Neural progenitor cell (in vitro differentiated cells): ENCODE measurements at regions not wholly inside any gene's neighbourhood (a gene's known extent, or its start where the extent isn't known, plus 50 kb on each side); places are given as distances from the start of the nearest gene placed in this dataset.

Experiments used
- DNase-seq: peaks from one replicate; pipeline ENCODE4 v3.0.0-alpha.2; 2016; ENCODE audit warnings: low spot score
- H2AFZ ChIP-seq: fragments of 200-600 bp; sonication (generic); replicated peaks from 2 replicates; pipeline ENCODE4 v1.6.1; 2016; ENCODE audit warnings: antibody characterized with exemption
- H3F3A ChIP-seq: fragments of 200-600 bp; sonication (generic); 2 replicates; pipeline ENCODE4 v1.6.1; 2016; ENCODE audit warnings: antibody characterized with exemption, low read depth
- H3K27ac ChIP-seq: fragments of 200-600 bp; sonication (generic); 2 replicates; pipeline ENCODE4 v1.5.1; 2016; ENCODE audit warnings: mild to moderate bottlenecking
- H3K27me3 ChIP-seq: fragments of 200-600 bp; sonication (generic); 2 replicates; pipeline ENCODE4 v1.6.1; 2016; ENCODE audit warnings: mild to moderate bottlenecking, moderate library complexity
- H3K36me3 ChIP-seq: fragments of 200-600 bp; sonication (generic); 2 replicates; pipeline ENCODE4 v1.5.1; 2016
- H3K4me1 ChIP-seq: fragments of 200-600 bp; sonication (generic); 2 replicates; pipeline ENCODE4 v1.6.1; 2016; ENCODE audit warnings: mixed run types
- H3K4me2 ChIP-seq: fragments of 200-600 bp; sonication (generic); 2 replicates; pipeline ENCODE4 v1.6.1; 2016
- H3K4me3 ChIP-seq: fragments of 200-600 bp; sonication (generic); 2 replicates; pipeline ENCODE4 v1.5.1; 2016
- H3K79me2 ChIP-seq: fragments of 200-600 bp; sonication (generic); 2 replicates; pipeline ENCODE4 v1.6.1; 2016; ENCODE audit warnings: low read depth
- H3K9ac ChIP-seq: fragments of 200-600 bp; sonication (generic); 2 replicates; pipeline ENCODE4 v1.6.1; 2016
- H3K9me3 ChIP-seq: fragments of 200-600 bp; sonication (generic); 2 replicates; pipeline ENCODE4 v1.5.1; 2016; ENCODE audit warnings: low read depth
- H4K20me1 ChIP-seq: fragments of 200-600 bp; sonication (generic); 2 replicates; pipeline ENCODE4 v1.6.1; 2016; ENCODE audit warnings: low read depth
- H3K27ac Mint-ChIP-seq: 3 replicates; pipeline ENCODE4 v1.8.0; 2021; ENCODE audit warnings: mixed read lengths
- H3K27me3 Mint-ChIP-seq: 2 replicates; pipeline ENCODE4 v1.8.0; 2022; ENCODE audit warnings: low read depth, mild to moderate bottlenecking, inconsistent platforms, moderate library complexity, mixed read lengths; ENCODE audit not compliant: insufficient read depth
- H3K36me3 Mint-ChIP-seq: 3 replicates; pipeline ENCODE4 v1.8.0; 2021; ENCODE audit warnings: mixed read lengths
- H3K4me1 Mint-ChIP-seq: 3 replicates; pipeline ENCODE4 v1.8.0; 2021; ENCODE audit warnings: mixed read lengths
- H3K4me3 Mint-ChIP-seq: 3 replicates; pipeline ENCODE4 v1.8.0; 2021; ENCODE audit warnings: mild to moderate bottlenecking, moderate library complexity, mixed read lengths
- H3K9me3 Mint-ChIP-seq: 3 replicates; pipeline ENCODE4 v1.8.0; 2020; ENCODE audit warnings: mixed read lengths
- CTCF ChIP-seq: fragments of 200-600 bp; sonication (generic); IDR thresholded peaks from 2 replicates; pipeline ENCODE4 v1.5.1; 2017; ENCODE audit warnings: antibody characterized with exemption, mild to moderate bottlenecking
- EZH2 ChIP-seq: fragments of 200-600 bp; sonication (generic); IDR thresholded peaks from 2 replicates; pipeline ENCODE4 v1.6.1; 2017; ENCODE audit warnings: antibody characterized with exemption, mild to moderate bottlenecking, moderate library complexity
- EZH2phosphoT487 ChIP-seq: fragments of 200-600 bp; sonication (generic); IDR thresholded peaks from 2 replicates; pipeline ENCODE4 v1.6.1; 2017; ENCODE audit warnings: antibody characterized with exemption

GRCh38 chr9:12627096-12627495 is 66.1 kb upstream of the TYRP1 start:
- H3K27me3 Mint-ChIP-seq: no peaks in the 10 kb centered on the region
- no peak overlapping the region for H3K4me3 Mint-ChIP-seq
- Histone ChIP-seq H3K4me2 (no peak overlapping the region), H3K4me3 (no peak overlapping the region), H4K20me1 (no peaks in the 10 kb centered on the region), H3K4me1 (peaks cover 12% of the 10 kb centered on the region), H3K27me3 (no peaks in the 10 kb centered on the region), H3K27ac (no peak overlapping the region), H3F3A (no peaks in the 10 kb centered on the region), H3K36me3 (no peaks in the 10 kb centered on the region), H3K9ac (no peak overlapping the region), H3K9me3 (no peaks in the 10 kb centered on the region), H2AFZ (no peak overlapping the region), H3K79me2 (no peaks in the 10 kb centered on the region)
- H3K9me3 Mint-ChIP-seq: no peaks in the 10 kb centered on the region
- no peak overlapping the region for H3K27ac Mint-ChIP-seq
- no peak for DNase-seq
- H3K4me1 Mint-ChIP-seq: peaks cover 17% of the 10 kb centered on the region
- TF ChIP-seq CTCF (no peak), EZH2 (no peak), EZH2phosphoT487 (no peak)
- H3K36me3 Mint-ChIP-seq: no peaks in the 10 kb centered on the region

GRCh38 chr9:12628546-12628945 is 64.6 kb upstream of the TYRP1 start:
- H3K36me3 ChIP-seq: no peaks in the 10 kb centered on the region
- peaks cover 11% of the 10 kb centered on the region for H3K4me1 ChIP-seq
- Mint-ChIP-seq H3K4me3 (no peak overlapping the region), H3K9me3 (no peaks in the 10 kb centered on the region), H3K4me1 (peaks cover 26% of the 10 kb centered on the region), H3K36me3 (no peaks in the 10 kb centered on the region), H3K27me3 (no peaks in the 10 kb centered on the region), H3K27ac (no peak overlapping the region)
- no peak overlapping the region for H3K4me2 ChIP-seq
- no peaks in the 10 kb centered on the region for H3K79me2 ChIP-seq
- no peaks in the 10 kb centered on the region for H3F3A ChIP-seq
- DNase-seq: no peak
- H3K9ac ChIP-seq: no peak overlapping the region
- no peak overlapping the region for H2AFZ ChIP-seq
- TF ChIP-seq EZH2phosphoT487 (no peak), CTCF (no peak), EZH2 (no peak)
- no peak overlapping the region for H3K27ac ChIP-seq
- H4K20me1 ChIP-seq: no peaks in the 10 kb centered on the region
- no peak overlapping the region for H3K4me3 ChIP-seq
- H3K9me3 ChIP-seq: no peaks in the 10 kb centered on the region
- no peaks in the 10 kb centered on the region for H3K27me3 ChIP-seq

GRCh38 chr9:12629067-12629466 is 64.1 kb upstream of the TYRP1 start:
- no peak overlapping the region for H3K27ac ChIP-seq
- Mint-ChIP-seq H3K4me3 (no peak overlapping the region), H3K4me1 (peaks cover 31% of the 10 kb centered on the region), H3K36me3 (no peaks in the 10 kb centered on the region), H3K27me3 (no peaks in the 10 kb centered on the region), H3K9me3 (no peaks in the 10 kb centered on the region), H3K27ac (no peak overlapping the region)
- no peak overlapping the region for H2AFZ ChIP-seq
- no peaks in the 10 kb centered on the region for H4K20me1 ChIP-seq
- no peaks in the 10 kb centered on the region for H3K36me3 ChIP-seq
- no peaks in the 10 kb centered on the region for H3F3A ChIP-seq
- H3K79me2 ChIP-seq: no peaks in the 10 kb centered on the region
- no peak overlapping the region for H3K9ac ChIP-seq
- H3K4me3 ChIP-seq: no peak overlapping the region
- no peak overlapping the region for H3K4me2 ChIP-seq
- no peaks in the 10 kb centered on the region for H3K27me3 ChIP-seq
- DNase-seq: peak; percentile 14
- H3K4me1 ChIP-seq: peaks cover 11% of the 10 kb centered on the region
- no peaks in the 10 kb centered on the region for H3K9me3 ChIP-seq
- TF ChIP-seq CTCF (no peak), EZH2 (no peak), EZH2phosphoT487 (no peak)

GRCh38 chr9:12631866-12632265 is 61.3 kb upstream of the TYRP1 start:
- Histone ChIP-seq H3K27me3 (no peaks in the 10 kb centered on the region), H3K4me1 (peaks cover 11% of the 10 kb centered on the region), H3K79me2 (no peaks in the 10 kb centered on the region), H3F3A (no peaks in the 10 kb centered on the region), H3K9ac (no peak overlapping the region), H3K9me3 (no peaks in the 10 kb centered on the region), H2AFZ (no peak overlapping the region), H4K20me1 (no peaks in the 10 kb centered on the region), H3K36me3 (no peaks in the 10 kb centered on the region), H3K27ac (no peak overlapping the region), H3K4me2 (no peak overlapping the region), H3K4me3 (no peak overlapping the region)
- H3K4me3 Mint-ChIP-seq: no peak overlapping the region
- DNase-seq: no peak
- no peaks in the 10 kb centered on the region for H3K9me3 Mint-ChIP-seq
- no peaks in the 10 kb centered on the region for H3K27me3 Mint-ChIP-seq
- peaks cover 31% of the 10 kb centered on the region for H3K4me1 Mint-ChIP-seq
- no peaks in the 10 kb centered on the region for H3K36me3 Mint-ChIP-seq
- H3K27ac Mint-ChIP-seq: no peak overlapping the region
- TF ChIP-seq CTCF (no peak), EZH2 (no peak), EZH2phosphoT487 (no peak)
